ENCODE measurements at regions not wholly inside any gene's neighbourhood (a gene's known extent, or its start where the extent isn't known, plus 50 kb on each side); places are given as distances from the start of the nearest gene placed in this dataset.

DNA sequence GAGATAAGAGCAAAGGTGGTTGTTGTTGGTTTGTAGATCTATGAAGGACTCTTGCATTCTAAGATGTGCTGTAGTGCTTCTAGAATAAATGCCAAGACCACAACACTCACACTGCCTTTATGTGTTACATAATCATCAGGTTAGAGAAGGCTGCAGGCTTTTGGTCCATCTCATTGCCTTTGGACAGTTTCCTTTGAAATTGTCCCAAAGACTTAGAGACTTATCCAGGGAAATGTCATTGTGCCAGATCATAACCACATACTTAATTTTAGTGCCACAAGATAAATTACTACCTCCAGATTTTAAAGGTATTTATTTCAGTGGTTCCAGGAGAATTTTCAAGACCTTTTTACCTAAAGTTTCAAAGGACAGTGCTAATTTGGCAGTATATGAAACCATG is 666.6 kb upstream of the CITED2 start:
- Histone ChIP-seq H3K36me3 (ENCODE audit: control insufficient read depth, insufficient read depth, low read length) (no peaks in the 10 kb centered on the region), H3K4me3 (ENCODE audit: low read depth, low read length) (no peak overlapping the region), H3K27me3 (ENCODE audit: control insufficient read depth, insufficient read depth, low read length) (no peaks in the 10 kb centered on the region)
- FAIRE-seq = no peak
- TF ChIP-seq, protein P1, sequence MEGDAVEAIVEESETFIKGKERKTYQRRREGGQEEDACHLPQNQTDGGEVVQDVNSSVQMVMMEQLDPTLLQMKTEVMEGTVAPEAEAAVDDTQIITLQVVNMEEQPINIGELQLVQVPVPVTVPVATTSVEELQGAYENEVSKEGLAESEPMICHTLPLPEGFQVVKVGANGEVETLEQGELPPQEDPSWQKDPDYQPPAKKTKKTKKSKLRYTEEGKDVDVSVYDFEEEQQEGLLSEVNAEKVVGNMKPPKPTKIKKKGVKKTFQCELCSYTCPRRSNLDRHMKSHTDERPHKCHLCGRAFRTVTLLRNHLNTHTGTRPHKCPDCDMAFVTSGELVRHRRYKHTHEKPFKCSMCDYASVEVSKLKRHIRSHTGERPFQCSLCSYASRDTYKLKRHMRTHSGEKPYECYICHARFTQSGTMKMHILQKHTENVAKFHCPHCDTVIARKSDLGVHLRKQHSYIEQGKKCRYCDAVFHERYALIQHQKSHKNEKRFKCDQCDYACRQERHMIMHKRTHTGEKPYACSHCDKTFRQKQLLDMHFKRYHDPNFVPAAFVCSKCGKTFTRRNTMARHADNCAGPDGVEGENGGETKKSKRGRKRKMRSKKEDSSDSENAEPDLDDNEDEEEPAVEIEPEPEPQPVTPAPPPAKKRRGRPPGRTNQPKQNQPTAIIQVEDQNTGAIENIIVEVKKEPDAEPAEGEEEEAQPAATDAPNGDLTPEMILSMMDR (IDR thresholded peaks at IDR 0.05; ENCODE audit: insufficient read depth, low read length, severe bottlenecking) = no peak
- no peak for DNase-seq (ENCODE audit: low read depth)

DNA sequence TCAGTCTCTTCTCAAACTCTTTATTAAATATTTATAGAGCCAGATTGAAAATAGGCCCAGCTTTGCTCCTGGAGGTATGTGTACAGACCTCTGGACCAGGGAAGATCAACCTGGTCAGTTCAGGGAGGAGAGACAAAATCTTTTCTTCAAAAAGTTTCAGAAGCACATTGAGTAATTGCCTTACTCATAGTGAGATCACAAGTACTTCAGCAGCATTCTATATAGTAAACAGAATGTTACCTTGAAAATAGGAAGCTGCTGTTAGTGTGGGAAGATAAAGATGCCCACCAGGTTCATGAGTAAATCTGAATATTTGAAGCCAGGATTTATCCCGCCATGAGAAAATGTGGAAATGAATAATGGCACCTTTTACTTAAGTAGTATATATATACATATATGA is 665.9 kb upstream of the CITED2 start:
- H3K27me3 ChIP-seq (ENCODE audit: control insufficient read depth, insufficient read depth, low read length) = no peaks in the 10 kb centered on the region
- no peak overlapping the region for H3K4me3 ChIP-seq (ENCODE audit: low read depth, low read length)
- no peaks in the 10 kb centered on the region for H3K36me3 ChIP-seq (ENCODE audit: control insufficient read depth, insufficient read depth, low read length)
- DNase-seq (ENCODE audit: low read depth) (peak; percentile 92), FAIRE-seq (no peak)
- TF ChIP-seq, protein P1 (IDR thresholded peaks at IDR 0.05; ENCODE audit: insufficient read depth, low read length, severe bottlenecking) = no peak

DNA sequence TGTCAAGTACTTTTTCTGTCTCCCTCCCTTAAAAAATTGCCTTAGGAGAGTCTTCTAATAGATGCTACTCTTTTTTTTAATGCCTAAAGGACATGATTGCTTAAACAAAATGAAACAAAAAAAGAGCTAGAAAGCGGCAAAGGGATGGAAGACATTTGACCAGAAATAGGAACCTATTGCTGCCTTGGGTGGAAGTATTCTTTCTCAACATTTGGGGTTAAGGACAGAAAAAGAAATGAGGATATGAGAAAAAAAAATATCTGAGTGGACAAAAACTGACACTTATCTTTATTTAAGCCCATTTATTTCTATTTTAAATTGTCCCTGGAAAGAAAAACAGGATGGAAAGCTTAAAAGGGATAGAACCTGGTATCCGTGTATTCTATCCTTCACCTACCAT is 664.9 kb upstream of the CITED2 start:
- TF ChIP-seq, protein P1 (IDR thresholded peaks at IDR 0.05; ENCODE audit: insufficient read depth, low read length, severe bottlenecking) = no peak
- Histone ChIP-seq H3K4me3 (ENCODE audit: low read depth, low read length) (no peak overlapping the region), H3K27me3 (ENCODE audit: control insufficient read depth, insufficient read depth, low read length) (no peaks in the 10 kb centered on the region), H3K36me3 (ENCODE audit: control insufficient read depth, insufficient read depth, low read length) (no peaks in the 10 kb centered on the region)
- FAIRE-seq (no peak), DNase-seq (ENCODE audit: low read depth) (no peak)

DNA sequence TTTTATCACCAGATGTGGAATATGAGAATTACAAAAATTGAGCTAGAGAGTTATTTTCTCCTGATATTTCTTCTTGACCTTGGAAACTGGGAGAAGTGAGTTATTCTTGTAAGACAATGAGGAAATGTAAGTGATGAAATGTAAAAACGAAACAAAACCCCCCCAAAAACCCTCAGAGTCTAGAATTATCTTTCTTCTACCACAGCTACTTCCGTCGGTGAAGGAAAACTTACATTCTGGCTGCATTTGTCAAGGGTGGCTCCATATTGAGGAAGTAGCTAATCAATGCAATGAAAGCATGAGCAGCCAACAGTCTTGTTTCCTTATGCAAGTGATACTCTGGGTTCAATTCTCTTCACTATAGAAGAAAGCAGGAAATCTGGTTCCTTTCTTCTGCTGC is 661.7 kb upstream of the CITED2 start:
- Histone ChIP-seq H3K36me3 (ENCODE audit: control insufficient read depth, insufficient read depth, low read length) (no peaks in the 10 kb centered on the region), H3K4me3 (ENCODE audit: low read depth, low read length) (no peak overlapping the region), H3K27me3 (ENCODE audit: control insufficient read depth, insufficient read depth, low read length) (no peaks in the 10 kb centered on the region)
- no peak for FAIRE-seq
- TF ChIP-seq, protein P1 (IDR thresholded peaks at IDR 0.05; ENCODE audit: insufficient read depth, low read length, severe bottlenecking) = no peak
- no peak for DNase-seq (ENCODE audit: low read depth)

DNA sequence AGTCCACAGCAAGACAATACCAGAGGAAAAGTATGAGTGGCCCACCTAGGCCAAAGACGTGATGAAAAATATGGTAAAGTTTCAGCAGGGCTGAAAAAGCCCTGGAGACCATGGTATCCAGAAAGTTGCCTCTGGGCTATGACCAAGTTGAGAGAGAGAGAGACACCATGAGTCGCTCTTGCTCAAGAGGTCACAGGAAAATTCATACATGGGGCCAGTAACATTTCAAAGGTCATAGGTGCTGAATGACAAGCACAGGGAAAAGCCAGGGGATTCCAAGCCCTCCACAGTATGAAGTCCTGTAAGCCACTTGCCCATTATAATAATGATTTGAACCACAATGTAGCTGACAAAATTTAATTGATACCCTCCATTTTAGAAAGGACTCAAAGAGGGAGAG is 657.7 kb upstream of the CITED2 start:
- DNase-seq (ENCODE audit: low read depth) = no peak
- FAIRE-seq = no peak
- no peaks in the 10 kb centered on the region for H3K36me3 ChIP-seq (ENCODE audit: control insufficient read depth, insufficient read depth, low read length)
- no peak overlapping the region for H3K4me3 ChIP-seq (ENCODE audit: low read depth, low read length)
- TF ChIP-seq, protein P1 (IDR thresholded peaks at IDR 0.05; ENCODE audit: insufficient read depth, low read length, severe bottlenecking) = no peak
- no peaks in the 10 kb centered on the region for H3K27me3 ChIP-seq (ENCODE audit: control insufficient read depth, insufficient read depth, low read length)

DNA sequence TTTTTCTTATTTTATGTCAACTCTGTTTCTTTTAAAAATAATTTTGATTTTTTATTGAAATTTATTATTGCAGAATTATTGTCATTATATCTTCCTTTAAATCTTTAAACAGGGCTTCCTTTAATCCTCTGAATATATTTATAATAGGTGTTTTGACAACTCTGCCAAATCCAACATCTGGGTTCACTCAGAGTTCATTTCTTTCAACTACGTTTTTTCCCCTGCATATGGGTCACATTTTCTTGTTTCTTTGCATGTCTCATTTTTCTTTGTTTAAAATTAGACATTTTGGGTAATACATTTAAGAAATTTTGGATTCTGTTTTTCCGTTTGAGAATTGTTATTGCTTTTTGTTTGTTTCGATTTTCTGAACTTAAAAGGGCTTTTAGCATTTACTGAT is 655.1 kb upstream of the CITED2 start:
- no peaks in the 10 kb centered on the region for H3K27me3 ChIP-seq (ENCODE audit: control insufficient read depth, insufficient read depth, low read length)
- no peaks in the 10 kb centered on the region for H3K36me3 ChIP-seq (ENCODE audit: control insufficient read depth, insufficient read depth, low read length)
- no peak overlapping the region for H3K4me3 ChIP-seq (ENCODE audit: low read depth, low read length)
- DNase-seq (ENCODE audit: low read depth) (no peak), FAIRE-seq (no peak)
- TF ChIP-seq, protein P1 (IDR thresholded peaks at IDR 0.05; ENCODE audit: insufficient read depth, low read length, severe bottlenecking) = no peak

All from bronchial epithelial cell (primary cell).